HS-5 (cell line): ENCODE measurements at regions not wholly inside any gene's neighbourhood (a gene's known extent, or its start where the extent isn't known, plus 50 kb on each side); places are given as distances from the start of the nearest gene placed in this dataset.

ENCODE experiments used
- DNase-seq: peaks from one replicate; pipeline ENCODE4 v3.0.0-alpha.2; 2012; ENCODE audit warnings: low read depth

- no peak for DNase-seq
Observed at GRCh38 chr1:239212811-239213220, 173.6 kb upstream of the CHRM3 start.

- DNase-seq, result no peak
Observed at GRCh38 chr1:239209591-239209990, 176.8 kb upstream of the CHRM3 start.

GRCh38 chr1:239204401-239204800 lies 182.0 kb upstream of the CHRM3 start:
- DNase-seq, result no peak

GRCh38 chr1:239197871-239198270 lies 188.5 kb upstream of the CHRM3 start:
- no peak for DNase-seq

GRCh38 chr1:239189998-239190512 lies 196.3 kb upstream of the CHRM3 start:
- no peak for DNase-seq

- DNase-seq, result no peak
Observed at GRCh38 chr1:239186487-239186886, 199.9 kb upstream of the CHRM3 start.

- no peak for DNase-seq
Observed at GRCh38 chr1:239185245-239185619, 201.1 kb upstream of the CHRM3 start.

- peak; percentile 38 for DNase-seq
Observed at GRCh38 chr1:239184561-239185244, 201.7 kb upstream of the CHRM3 start.

- DNase-seq, result no peak
Observed at GRCh38 chr1:239178961-239179360, 207.4 kb upstream of the CHRM3 start.

GRCh38 chr1:239174880-239175279 lies 211.5 kb upstream of the CHRM3 start:
- no peak for DNase-seq

- no peak for DNase-seq
Observed at GRCh38 chr1:239170828-239171227, 215.5 kb upstream of the CHRM3 start.

- no peak for DNase-seq
Observed at GRCh38 chr1:239169276-239169675, 217.1 kb upstream of the CHRM3 start.

- DNase-seq, result no peak
Observed at GRCh38 chr1:239164451-239165180, 221.8 kb upstream of the CHRM3 start.

GRCh38 chr1:239155466-239156091 lies 230.8 kb upstream of the CHRM3 start:
- DNase-seq, result no peak

- no peak for DNase-seq
Observed at GRCh38 chr1:239151937-239152336, 234.4 kb upstream of the CHRM3 start.

- no peak for DNase-seq
Observed at GRCh38 chr1:239140968-239141367, 245.4 kb upstream of the CHRM3 start.

GRCh38 chr1:239139801-239140200 lies 246.6 kb upstream of the CHRM3 start:
- DNase-seq, result no peak

GRCh38 chr1:239128541-239128940 lies 257.8 kb upstream of the CHRM3 start:
- DNase-seq, result no peak

GRCh38 chr1:239126884-239127283 lies 259.5 kb upstream of the CHRM3 start:
- DNase-seq, result peak; percentile 54

- no peak for DNase-seq
Observed at GRCh38 chr1:239125893-239126292, 260.5 kb upstream of the CHRM3 start.

- DNase-seq, result peak; percentile 43
Observed at GRCh38 chr1:239125027-239125426, 261.3 kb upstream of the CHRM3 start.

- DNase-seq, result no peak
Observed at GRCh38 chr1:239123260-239123659, 263.1 kb upstream of the CHRM3 start.
